ENCODE measurements at regions not wholly inside any gene's neighbourhood (a gene's known extent, or its start where the extent isn't known, plus 50 kb on each side); places are given as distances from the start of the nearest gene placed in this dataset.
"Not testable (repeated sequence)": the region's sequence is repeated elsewhere in the genome, so short reads cannot be mapped to it uniquely, and the experiment has no call there.

GRCh38 chrX:38939067-38939466 lies 137.8 kb downstream of the MID1IP1 start:
- no peak for DNase-seq (ENCODE audit: low read depth, low spot score)

GRCh38 chrX:38940547-38940946 lies 139.3 kb downstream of the MID1IP1 start:
- no peak for DNase-seq (ENCODE audit: low read depth, low spot score)

- no peak for DNase-seq (ENCODE audit: low read depth, low spot score)
Observed at GRCh38 chrX:38941675-38942074, 140.4 kb downstream of the MID1IP1 start.

- DNase-seq (ENCODE audit: low read depth, low spot score) = no peak
Observed at GRCh38 chrX:38943120-38943519, 141.9 kb downstream of the MID1IP1 start.

GRCh38 chrX:38948046-38948445 lies 146.8 kb downstream of the MID1IP1 start:
- DNase-seq (ENCODE audit: low read depth, low spot score) = no peak

GRCh38 chrX:38954520-38954919 lies 153.3 kb downstream of the MID1IP1 start:
- DNase-seq (ENCODE audit: low read depth, low spot score) = no peak

- no peak for DNase-seq (ENCODE audit: low read depth, low spot score)
Observed at GRCh38 chrX:38959736-38960135, 158.5 kb downstream of the MID1IP1 start.

- DNase-seq (ENCODE audit: low read depth, low spot score) = no peak
Observed at GRCh38 chrX:38960137-38960536, 158.9 kb downstream of the MID1IP1 start.

- no peak for DNase-seq (ENCODE audit: low read depth, low spot score)
Observed at GRCh38 chrX:38961936-38962335, 160.7 kb downstream of the MID1IP1 start.

- not testable (repeated sequence) for DNase-seq (ENCODE audit: low read depth, low spot score)
Observed at GRCh38 chrX:38963244-38963643, 162.0 kb downstream of the MID1IP1 start.

- no peak for DNase-seq (ENCODE audit: low read depth, low spot score)
Observed at GRCh38 chrX:38965888-38966287, 164.6 kb downstream of the MID1IP1 start.

GRCh38 chrX:38968344-38969216 lies 167.3 kb downstream of the MID1IP1 start:
- no peak for DNase-seq (ENCODE audit: low read depth, low spot score)

- DNase-seq (ENCODE audit: low read depth, low spot score) = no peak
Observed at GRCh38 chrX:38970074-38970473, 168.8 kb downstream of the MID1IP1 start.

- DNase-seq (ENCODE audit: low read depth, low spot score) = no peak
Observed at GRCh38 chrX:38970845-38971244, 169.6 kb downstream of the MID1IP1 start.

- no peak for DNase-seq (ENCODE audit: low read depth, low spot score)
Observed at GRCh38 chrX:38973322-38973721, 172.1 kb downstream of the MID1IP1 start.

GRCh38 chrX:38974542-38974941 lies 173.3 kb downstream of the MID1IP1 start:
- no peak for DNase-seq (ENCODE audit: low read depth, low spot score)

- DNase-seq (ENCODE audit: low read depth, low spot score) = no peak
Observed at GRCh38 chrX:38975368-38975942, 174.2 kb downstream of the MID1IP1 start.

- DNase-seq (ENCODE audit: low read depth, low spot score) = no peak
Observed at GRCh38 chrX:38982370-38982769, 181.1 kb downstream of the MID1IP1 start.

GRCh38 chrX:38982843-38983242 lies 181.6 kb downstream of the MID1IP1 start:
- no peak for DNase-seq (ENCODE audit: low read depth, low spot score)

GRCh38 chrX:38985375-38985774 lies 184.1 kb downstream of the MID1IP1 start:
- no peak for DNase-seq (ENCODE audit: low read depth, low spot score)

- DNase-seq (ENCODE audit: low read depth, low spot score) = no peak
Observed at GRCh38 chrX:38985945-38986344, 184.7 kb downstream of the MID1IP1 start.

- DNase-seq (ENCODE audit: low read depth, low spot score) = no peak
Observed at GRCh38 chrX:38986586-38986985, 185.3 kb downstream of the MID1IP1 start.

GRCh38 chrX:38987198-38987651 lies 186.0 kb downstream of the MID1IP1 start:
- DNase-seq (ENCODE audit: low read depth, low spot score) = no peak
